A204.1 (cell line): ENCODE measurements at regions not wholly inside any gene's neighbourhood (a gene's known extent, or its start where the extent isn't known, plus 50 kb on each side); places are given as distances from the start of the nearest gene placed in this dataset.
"Not testable (repeated sequence)": the region's sequence is repeated elsewhere in the genome, so short reads cannot be mapped to it uniquely, and the experiment has no call there.

Experiments used
- FAIRE-seq: peaks from 2 replicates; lab custom pipeline; 2012; peaks lifted over from hg19 to GRCh38; lab: Jason Lieb, UNC

DNA sequence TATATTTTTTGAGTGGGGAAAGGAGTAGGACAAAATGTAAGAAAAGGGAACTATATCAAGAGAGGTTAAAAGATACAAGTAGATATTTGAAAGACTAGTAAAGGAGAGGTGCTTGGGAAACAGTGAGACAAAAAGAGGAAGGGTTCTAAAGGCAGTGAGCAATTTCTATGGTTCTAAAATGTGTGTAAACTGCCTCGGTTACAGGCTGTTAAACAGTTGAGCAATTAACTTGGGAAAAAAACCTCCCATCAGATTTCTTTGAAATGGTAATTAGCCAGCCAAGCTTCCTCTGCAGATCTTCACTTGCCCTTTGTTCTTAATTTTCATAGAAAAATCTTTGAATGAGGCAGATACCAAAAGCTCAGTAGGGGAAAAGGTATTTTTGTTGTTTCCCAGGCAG is 238.7 kb upstream of the KCNH7 start:
- FAIRE-seq, result no peak

DNA sequence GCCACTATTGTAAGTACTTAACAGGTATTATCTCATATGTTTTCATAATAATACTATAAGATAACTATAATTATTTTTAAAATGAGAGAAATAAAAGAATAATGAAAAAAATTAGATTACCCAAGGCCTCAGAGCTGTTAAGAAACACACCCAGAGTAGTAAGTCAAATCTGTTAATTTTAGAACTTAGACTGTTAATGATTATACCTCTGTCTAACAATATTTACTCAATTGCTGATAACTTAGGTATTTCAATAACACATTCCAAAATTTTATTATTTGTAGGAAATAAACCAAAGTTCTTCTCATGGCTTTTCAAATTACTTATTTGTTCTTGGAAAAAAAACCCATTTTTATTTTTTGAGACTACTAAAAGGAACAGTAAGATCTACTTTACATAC is 227.5 kb upstream of the KCNH7 start:
- no peak for FAIRE-seq

DNA sequence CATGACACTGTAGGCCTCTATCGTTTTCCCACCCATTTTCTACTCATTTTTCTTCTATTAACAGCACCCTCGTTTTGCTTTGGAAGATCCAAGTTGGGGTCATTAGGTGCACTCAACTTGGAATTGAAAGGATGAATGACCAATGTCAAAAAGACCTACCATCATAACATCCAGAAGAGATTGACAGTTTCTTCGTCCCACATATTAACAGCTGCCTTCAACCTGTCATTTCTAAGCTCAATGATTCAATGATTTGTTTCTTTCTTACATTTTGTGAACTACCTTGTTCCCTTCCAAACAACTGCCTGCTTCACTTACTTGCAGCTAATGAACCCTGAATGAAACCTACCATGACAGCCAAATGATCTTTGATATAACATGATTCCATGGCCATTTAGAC is 224.0 kb upstream of the KCNH7 start:
- no peak for FAIRE-seq

DNA sequence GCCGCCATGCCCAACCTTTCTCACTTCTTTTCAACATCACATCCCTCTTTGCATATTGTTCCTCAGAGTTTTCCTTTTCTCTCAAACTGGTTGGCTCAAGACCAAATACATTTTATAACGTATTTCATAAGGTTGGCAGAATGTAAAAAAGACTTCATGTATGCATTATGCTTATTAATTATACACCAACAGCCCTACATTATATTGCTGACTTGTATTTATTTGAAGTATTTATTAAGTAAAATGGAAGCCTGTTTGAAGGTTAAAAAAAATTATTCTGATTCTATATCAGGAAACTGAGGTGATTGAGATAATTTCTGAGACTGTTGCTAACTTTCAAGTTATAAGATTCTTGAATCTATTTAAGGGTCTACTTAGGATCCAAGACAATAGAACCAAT is 208.0 kb upstream of the KCNH7 start:
- no peak for FAIRE-seq

DNA sequence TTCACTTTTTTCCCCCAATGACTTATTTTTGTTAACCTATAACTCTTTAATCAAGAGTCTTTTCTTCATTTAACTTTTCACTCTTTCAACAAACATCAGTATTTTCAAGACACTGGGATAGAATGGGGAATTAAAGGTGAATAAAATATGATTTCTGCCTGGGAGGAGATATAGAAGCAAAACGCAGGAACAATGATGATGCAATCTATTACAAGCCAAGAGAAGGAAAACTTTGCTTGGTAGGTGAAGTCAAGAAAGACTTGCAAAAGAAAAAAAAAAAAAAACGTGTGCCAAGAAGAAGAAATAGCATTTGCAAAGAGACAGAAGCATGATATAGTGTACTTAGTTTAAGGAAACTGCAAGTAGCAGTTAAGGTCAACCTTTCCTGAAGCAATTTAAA is 207.3 kb upstream of the KCNH7 start:
- no peak for FAIRE-seq

DNA sequence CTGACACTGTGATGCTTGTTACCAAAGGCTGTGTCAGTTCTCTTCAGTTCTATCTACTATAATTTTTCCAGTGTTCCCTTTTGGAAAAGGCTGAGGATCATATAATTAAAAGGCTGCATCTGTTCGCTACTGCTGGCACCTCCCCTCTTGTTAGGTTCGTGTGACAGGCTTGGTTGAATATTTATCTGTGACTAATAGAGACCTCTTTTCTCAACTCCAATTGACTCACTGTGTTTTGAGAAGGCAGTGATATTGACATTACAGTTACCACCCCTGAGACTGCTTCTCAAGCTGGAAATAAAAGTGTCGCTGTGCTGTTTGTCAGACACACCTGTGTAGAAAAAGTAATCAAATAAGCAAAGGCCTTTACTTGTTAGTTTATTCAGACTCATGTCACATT is 205.5 kb upstream of the KCNH7 start:
- no peak for FAIRE-seq

DNA sequence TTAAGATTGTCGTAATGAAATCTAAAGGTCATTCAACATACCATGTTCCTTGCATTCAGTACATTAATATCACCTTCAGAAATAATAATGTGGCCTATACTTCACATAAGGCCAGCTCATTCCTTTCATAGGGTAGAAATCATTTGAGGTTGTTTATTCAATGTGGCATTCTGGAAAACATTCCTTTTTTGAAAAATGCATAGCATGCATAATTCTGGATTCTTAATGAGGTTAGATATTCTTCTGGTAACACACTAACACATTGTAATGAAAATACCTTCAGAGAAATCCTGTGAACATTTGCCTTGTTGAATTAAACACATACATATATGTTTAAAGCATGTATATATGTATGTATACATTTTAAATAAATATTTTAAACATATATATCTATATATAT is 204.6 kb upstream of the KCNH7 start:
- FAIRE-seq, result no peak

DNA sequence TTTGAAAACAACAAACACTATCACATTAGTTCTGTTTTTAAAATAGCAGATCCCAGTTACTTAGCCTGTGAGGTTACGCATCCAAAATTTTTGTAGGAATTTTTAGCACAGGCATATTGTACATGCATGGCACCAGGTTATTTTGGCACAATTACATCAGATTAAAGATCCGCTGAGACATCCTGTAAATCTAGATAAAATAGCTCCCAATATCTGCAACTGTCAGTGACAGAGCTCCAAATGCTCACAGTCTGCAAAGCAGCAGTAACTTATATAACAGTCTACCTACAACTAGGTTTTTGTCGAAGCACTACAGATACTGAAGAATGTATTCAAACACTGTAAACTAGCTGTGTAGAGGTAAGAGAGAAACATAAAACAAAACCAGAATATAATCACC is 200.7 kb upstream of the KCNH7 start:
- FAIRE-seq, result no peak

DNA sequence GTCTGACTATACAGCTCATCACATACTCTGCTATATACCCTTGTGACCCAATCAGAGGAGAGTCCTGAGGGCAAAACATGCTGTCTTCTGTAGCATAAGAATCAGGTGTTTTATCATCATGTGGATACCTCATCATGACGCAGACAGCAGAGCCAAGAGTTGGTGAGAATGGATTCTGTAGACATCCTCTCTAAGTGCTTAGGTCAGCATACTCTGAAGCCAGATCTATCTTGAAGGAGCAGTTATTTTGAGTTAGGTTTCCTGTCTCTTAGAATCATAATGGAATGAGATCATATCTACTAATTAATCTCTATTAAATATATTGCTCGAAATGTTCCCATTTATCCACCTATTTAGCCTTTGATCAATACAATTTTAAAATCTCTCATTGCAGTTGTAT is 190.2 kb upstream of the KCNH7 start:
- no peak for FAIRE-seq

DNA sequence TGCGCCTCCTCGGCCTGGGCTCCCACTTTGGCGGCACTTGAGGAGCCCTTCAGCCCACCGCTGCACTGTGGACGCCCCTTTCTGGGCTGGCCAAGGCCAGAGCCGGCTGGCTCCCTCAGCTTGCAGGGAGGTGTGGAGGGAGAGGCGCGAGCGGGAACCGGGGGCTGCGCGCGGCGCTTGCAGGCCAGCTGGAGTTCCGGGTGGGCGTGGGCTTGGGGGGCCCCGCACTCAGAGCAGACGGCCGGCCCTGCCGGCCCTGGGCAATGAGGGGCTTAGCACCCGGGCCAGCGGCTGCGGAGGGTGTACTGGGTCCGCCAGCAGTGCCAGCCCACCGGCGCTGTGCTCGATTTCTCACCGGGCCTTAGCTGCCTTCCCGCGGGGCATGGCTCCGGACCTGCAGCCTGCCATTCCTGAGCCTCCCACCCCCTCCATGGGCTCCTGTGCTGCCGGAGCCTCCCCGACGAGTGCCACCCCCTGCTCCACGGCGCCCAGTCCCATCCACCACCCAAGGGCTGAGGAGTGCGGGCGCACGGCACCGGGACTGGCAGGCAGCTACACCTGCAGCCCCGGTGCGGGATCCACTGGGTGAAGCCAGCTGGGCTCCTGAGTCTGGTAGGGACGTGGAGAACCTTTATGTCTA is 187.7 kb upstream of the KCNH7 start:
- not testable (repeated sequence) for FAIRE-seq

DNA sequence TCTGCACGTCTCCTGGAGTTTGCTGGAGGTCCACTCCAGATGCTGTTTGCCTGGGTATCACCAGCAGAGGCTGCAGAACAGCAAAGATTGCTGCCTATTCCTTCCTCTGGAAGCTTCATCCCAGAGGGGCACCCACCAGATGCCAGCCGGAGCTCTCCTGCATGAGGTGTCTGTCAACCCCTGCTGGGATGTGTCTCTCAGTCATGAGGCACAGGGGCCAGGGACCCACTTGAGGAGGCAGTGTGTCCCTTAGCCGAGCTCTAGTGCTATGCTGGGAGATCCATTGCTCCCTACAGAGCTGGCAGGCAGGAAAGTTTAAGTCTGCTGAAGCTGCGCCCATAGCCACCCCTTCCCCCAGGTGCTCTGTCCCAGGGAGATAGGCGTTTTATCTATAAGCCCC is 178.3 kb upstream of the KCNH7 start:
- FAIRE-seq, result not testable (repeated sequence)

DNA sequence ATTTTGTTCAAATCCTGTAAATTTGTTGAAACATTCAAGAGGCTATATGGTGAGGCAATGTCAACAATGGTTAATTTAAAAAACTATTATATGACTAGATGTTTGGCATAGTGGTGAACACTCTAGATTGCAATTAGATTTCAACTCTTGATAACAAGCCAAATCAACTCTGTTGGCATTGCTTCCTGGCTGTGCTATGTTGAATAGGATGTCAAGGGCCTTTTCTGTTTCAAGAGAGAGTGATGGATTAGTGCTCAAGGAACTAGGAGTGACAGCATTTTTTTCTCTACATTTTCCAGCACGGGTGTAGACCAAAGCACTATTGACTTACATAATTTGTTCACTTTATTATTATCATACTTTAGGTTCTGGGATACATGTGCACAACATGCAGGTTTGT is 172.4 kb upstream of the KCNH7 start:
- no peak for FAIRE-seq

DNA sequence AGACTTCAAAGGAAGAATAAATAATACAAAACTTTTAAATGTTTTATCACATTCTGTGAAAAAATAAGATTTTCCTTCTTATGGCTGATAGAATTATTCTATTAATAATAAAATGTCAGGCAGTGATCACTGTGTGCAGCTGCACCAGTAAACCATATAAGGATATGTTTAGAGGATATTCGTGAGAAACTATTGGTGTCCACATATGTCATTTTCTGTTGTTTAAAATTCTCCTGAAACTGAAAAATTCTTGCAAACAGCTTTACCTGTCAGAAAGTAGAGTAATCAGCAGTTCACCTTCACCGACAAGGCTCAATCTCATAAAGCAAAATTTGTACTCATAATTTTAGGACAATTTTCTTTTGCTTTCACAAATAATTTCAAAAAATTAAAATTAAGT is 170.1 kb upstream of the KCNH7 start:
- FAIRE-seq, result no peak

DNA sequence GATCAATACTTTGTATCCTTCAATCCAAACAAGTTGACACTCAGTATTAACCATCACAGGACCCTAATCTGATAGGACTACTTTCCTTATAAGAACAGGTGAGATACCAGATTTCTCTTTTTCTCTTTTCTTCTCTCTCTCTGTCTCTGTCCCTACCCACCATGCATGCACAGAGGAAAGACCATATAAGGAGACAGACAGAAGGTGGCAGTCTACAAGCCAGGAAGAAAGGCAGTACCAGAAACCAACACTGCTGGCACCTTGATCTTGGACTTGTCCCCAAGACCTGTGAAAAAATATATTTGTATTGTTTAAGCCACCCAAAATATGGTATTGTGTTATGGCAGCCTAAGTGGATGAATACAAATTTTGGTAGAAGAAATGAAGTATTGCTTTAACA is 156.2 kb upstream of the KCNH7 start:
- FAIRE-seq, result no peak

DNA sequence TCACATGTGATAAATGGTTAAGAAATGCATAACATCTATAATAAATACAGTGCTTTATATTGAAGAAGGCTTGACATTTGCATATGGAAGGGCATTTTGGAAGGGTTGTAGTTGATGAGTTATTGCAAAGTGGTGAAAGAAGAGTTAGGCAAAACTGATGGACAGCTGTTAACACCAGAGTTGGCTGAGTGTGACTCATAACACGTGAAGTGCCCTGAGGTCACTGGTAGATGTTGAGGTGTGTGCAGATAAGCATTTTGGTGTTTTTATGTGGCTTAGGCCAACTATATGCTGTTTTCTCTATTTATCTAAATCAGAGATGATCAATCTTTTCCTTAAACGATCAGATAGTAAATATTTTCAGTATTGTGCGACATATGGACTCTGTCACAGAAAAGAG is 154.3 kb upstream of the KCNH7 start:
- no peak for FAIRE-seq

DNA sequence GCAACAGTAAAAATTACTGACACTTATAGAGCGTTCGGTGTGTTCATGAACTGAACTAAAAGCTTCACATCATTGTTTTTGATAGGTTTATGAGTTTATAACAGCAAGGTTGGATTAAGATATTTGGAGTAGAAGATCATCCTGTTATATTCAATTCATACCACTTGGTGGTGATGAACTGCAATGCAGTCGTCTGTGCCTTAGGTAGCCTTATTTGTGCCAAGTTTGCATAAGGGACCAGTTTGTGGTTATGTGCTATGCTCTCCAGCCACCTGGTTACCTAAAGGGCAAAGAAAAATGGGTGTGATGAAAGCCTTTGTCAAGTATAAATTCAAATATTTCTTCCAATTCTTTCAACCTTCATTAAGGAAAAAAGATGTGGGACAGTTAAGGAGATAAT is 150.9 kb upstream of the KCNH7 start:
- no peak for FAIRE-seq

DNA sequence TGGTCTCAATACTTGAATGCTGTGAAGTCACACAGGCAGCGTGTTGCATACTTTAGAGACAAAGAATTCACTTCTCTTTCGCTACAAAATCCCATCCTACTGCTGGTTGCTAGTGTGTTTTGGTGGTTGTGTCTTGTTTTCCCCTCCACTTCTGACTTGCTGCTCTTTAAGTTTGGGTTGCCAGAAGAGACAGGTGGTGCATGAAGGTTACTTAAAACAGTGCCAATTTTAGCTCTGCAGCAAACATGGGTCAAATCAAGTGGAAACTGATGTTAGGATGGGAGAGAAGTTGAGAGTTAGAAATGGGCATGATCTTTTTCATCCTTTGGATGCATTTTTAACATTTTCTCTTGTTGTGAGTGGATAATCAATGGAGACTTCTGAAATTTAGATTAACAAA is 136.2 kb upstream of the KCNH7 start:
- FAIRE-seq, result no peak

DNA sequence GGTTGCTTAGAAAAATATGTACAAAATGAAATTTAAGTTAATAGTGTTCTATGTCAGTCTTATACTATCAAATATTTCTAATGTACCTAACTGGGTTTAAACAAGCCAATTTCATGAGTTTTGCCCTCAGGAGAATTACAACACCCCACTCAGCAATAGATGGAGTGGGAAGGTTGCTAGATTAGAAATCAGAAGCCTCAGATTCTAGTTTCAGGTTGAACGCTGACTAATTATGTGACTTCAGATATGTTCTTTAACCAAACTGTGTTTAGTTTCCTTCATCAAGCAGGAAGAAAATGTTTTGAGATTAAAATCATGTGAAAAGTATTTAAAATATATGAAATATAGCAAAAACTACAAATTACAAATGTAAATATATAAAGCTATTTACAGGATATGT is 133.8 kb upstream of the KCNH7 start:
- no peak for FAIRE-seq

DNA sequence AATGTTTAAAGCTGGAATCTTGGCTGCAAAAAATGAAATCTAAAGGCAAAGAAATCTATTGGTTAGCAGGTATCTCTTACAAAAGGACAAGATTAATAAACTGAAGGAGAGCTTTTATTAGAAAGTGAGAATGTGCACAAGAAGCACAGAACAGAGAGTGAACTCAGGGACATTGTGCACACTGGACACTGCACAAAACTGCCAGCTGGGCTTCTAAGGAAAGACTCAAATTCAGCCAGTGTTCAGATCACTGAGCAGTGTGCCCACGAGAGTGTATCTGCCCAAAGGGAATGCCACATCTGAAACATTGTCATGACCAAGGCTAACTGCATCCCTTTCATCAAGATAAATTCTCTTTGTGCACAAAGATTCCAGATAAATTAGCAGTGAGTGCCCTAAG is 129.7 kb upstream of the KCNH7 start:
- no peak for FAIRE-seq

DNA sequence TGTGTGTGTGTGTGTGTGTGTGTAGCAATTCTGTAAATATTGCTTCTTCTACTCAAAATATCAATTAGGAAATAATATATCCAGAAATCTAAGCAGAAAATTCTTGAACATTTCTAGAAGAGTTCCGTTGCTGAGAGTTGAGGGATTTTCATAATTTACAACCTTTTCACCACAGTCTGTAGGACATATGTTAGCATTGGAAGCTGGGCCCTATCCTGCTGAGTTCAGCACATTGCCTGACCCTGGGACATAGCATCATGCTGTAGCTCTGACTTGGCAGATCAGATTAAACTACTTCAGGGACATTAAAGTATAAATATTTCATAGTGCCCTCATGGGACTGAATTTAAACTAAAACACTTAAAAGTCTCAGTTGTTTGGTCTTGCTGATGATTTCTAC is 129.2 kb upstream of the KCNH7 start:
- FAIRE-seq, result no peak

DNA sequence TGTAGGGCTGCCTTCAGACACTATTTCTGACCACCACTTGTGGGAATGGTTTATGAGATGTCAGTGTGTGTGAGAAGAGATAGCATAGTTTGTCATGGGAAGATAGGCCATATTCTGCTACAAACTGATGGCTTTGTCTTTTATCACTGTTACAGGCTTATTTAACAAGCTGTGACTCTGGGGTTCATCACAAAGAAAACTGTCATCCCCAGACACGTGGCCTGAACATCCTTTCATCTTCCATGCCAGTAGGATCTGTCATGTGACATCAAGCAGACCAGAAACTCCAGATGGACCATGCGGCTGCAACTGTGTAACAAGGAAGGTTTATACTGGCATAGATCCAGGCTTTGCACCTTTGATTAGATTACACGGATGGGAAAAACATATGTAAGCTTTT is 128.6 kb upstream of the KCNH7 start:
- no peak for FAIRE-seq

DNA sequence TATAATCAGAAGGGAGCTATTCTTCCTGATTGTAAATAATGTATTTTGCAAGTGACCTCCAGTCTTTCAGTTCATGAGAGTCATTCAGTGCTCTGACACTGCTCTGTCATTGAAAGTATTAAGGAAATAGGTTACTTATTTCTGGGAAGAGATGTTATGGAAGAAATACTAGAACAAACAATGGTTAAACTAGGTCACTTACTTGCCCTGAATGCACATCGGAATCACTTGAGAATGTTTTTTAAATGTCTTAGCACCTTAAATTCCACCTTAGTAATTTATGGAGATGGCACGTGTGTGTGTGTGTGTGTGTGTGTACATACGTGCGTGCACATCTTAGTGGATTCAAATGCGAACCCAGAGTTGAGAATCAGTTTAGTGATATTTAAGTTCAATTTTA is 126.6 kb upstream of the KCNH7 start:
- FAIRE-seq, result no peak

DNA sequence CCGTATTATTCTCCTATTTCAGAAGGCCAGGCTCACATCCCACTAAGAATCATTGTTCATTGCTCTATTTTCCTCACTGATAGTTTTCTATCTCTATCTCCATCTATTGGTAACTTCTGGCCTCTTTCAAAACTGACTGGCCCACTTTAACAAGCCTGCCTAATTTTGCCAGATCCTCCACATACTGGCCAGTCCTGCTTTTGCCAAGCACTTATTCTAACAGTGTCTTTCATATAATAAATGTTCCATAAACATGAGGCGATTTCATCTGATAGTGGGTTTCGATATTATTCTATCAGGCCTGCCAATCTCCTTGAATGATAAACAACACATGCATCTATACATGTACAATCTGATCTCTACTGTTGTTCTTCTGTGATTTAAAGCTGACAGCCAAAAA is 125.9 kb upstream of the KCNH7 start:
- FAIRE-seq, result no peak

DNA sequence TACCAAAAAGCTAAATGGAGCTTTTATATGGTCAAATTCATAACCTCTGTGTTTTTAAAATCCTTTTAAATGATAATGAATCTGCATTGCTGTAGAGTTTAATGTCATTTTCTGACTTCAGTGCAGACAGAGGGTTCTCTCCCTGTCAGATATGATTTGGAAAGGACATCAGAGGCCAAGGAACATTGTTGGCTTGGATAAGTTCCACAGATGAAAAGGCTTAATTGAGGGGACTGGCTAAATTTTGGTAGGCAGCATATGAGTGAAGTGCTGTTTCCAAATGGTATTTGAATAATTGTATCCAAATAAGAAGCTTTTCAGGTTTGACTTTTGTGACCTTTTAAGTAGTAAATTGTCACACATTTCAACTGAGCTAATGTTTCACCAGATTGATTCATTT is 124.6 kb upstream of the KCNH7 start:
- FAIRE-seq, result no peak

DNA sequence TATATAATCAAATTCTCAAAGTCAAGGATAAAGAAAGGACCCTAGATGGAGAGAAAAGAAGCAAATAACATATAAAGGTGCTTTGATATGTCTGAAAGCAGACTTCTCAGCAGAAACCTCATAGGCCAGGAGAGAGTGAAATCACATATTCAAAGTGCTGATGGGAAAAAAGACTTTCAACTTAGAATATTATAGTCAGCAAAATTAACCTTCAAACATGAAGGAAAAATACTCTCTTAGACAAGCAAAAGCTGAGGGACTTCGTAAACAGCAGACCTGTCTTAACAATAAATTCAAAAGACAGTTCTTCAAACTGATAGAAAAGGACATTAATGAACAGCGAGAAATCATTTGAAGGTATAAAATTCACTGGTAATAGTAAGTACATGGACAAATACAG is 107.2 kb upstream of the KCNH7 start:
- no peak for FAIRE-seq
